HEK293 (cell line): ENCODE measurements at regions not wholly inside any gene's neighbourhood (a gene's known extent, or its start where the extent isn't known, plus 50 kb on each side); places are given as distances from the start of the nearest gene placed in this dataset.

Source experiments
- CTCF ChIA-PET: fragments of 350-600 bp; formaldehyde crosslinking; extraction: SDS; loops from one replicate; lab custom pipeline; 2021; ENCODE audit warnings: antibody characterized with exemption; lab: Yijun Ruan, JAX
- POLR2A ChIA-PET: fragments of 300-600 bp; formaldehyde crosslinking; extraction: SDS; loops from one replicate; lab custom pipeline; 2020; ENCODE audit warnings: antibody characterized with exemption, inconsistent platforms; lab: Yijun Ruan, JAX
- H3K27ac ChIP-seq: fragments of 200-500 bp; sonication (Bioruptor generic); 2 replicates; pipeline ENCODE4 v1.5.1; 2014; ENCODE audit warnings: low read depth, low read length, control low read depth, inconsistent platforms; ENCODE audit errors: extremely low read depth
- H3K36me3 ChIP-seq, 2 experiments: fragments of 200-500 bp in 1 of 2; sonication (Bioruptor generic) in 1 of 2; 1 replicate in 1 of 2; 2 replicates in 1 of 2; pipeline ENCODE4 v1.5.1; 2014 to 2017; ENCODE audit warnings: inconsistent platforms in 2 of 2, low read length in 2 of 2; ENCODE audit not compliant: control insufficient read depth in 2 of 2, insufficient read depth in 1 of 2
- H3K4me1 ChIP-seq: fragments of 200-500 bp; sonication (Bioruptor generic); 2 replicates; pipeline ENCODE4 v1.5.1; 2014; ENCODE audit warnings: mild to moderate bottlenecking, low read length, inconsistent platforms; ENCODE audit not compliant: control insufficient read depth, insufficient read depth
- H3K4me3 ChIP-seq: 2 replicates; pipeline ENCODE4 v1.5.1; 2011; ENCODE audit warnings: low read depth, mild to moderate bottlenecking, control low read depth, low read length, moderate library complexity
- H3K9me3 ChIP-seq: fragments of 200-500 bp; sonication (Bioruptor generic); 2 replicates; pipeline ENCODE4 v1.5.1; 2014; ENCODE audit warnings: low read depth, low read length, inconsistent platforms; ENCODE audit not compliant: control insufficient read depth, insufficient read depth
- EGR2 ChIP-seq: fragments of 450-650 bp; formaldehyde crosslinking; IDR thresholded peaks from 2 replicates; pipeline ENCODE4 v1.5.1; 2016; ENCODE audit warnings: low read depth, missing biosample characterization, missing genetic modification characterization
- GLIS2 ChIP-seq: fragments of 450-650 bp; formaldehyde crosslinking; IDR thresholded peaks from 2 replicates; pipeline ENCODE4 v1.5.1; 2016; ENCODE audit warnings: missing biosample characterization, missing genetic modification characterization
- PRDM4 ChIP-seq: fragments of 450-650 bp; formaldehyde crosslinking; IDR thresholded peaks from 2 replicates; pipeline ENCODE4 v1.5.1; 2017; ENCODE audit warnings: missing biosample characterization, missing genetic modification characterization
- RBAK ChIP-seq: fragments of 450-650 bp; formaldehyde crosslinking; IDR thresholded peaks from 2 replicates; pipeline ENCODE4 v1.5.1; 2016; ENCODE audit warnings: missing biosample characterization, missing genetic modification characterization
- SALL2 ChIP-seq: fragments of 450-650 bp; formaldehyde crosslinking; IDR thresholded peaks from 2 replicates; pipeline ENCODE4 v1.5.0; 2017; ENCODE audit warnings: missing biosample characterization, mild to moderate bottlenecking, missing genetic modification characterization, borderline replicate concordance
- SP7 ChIP-seq: fragments of 450-650 bp; formaldehyde crosslinking; IDR thresholded peaks from 2 replicates; pipeline ENCODE4 v1.5.1; 2016; ENCODE audit warnings: missing biosample characterization, missing genetic modification characterization
- ZBTB49 ChIP-seq: fragments of 450-650 bp; formaldehyde crosslinking; IDR thresholded peaks from 2 replicates; pipeline ENCODE4 v1.5.1; 2016; ENCODE audit warnings: missing biosample characterization, missing genetic modification characterization, low read depth
- ZFHX2 ChIP-seq: fragments of 450-650 bp; formaldehyde crosslinking; conservative IDR thresholded peaks from 2 replicates; pipeline ENCODE4 v1.5.1; 2016; ENCODE audit warnings: missing biosample characterization, missing genetic modification characterization
- ZNF112 ChIP-seq: fragments of 450-650 bp; formaldehyde crosslinking; IDR thresholded peaks from 2 replicates; pipeline ENCODE4 v1.5.0; 2017; ENCODE audit warnings: missing biosample characterization, missing genetic modification characterization
- ZNF121 ChIP-seq: fragments of 450-650 bp; formaldehyde crosslinking; IDR thresholded peaks from 2 replicates; pipeline ENCODE4 v1.5.1; 2016; ENCODE audit warnings: missing biosample characterization, missing genetic modification characterization
- ZNF202 ChIP-seq: fragments of 450-650 bp; formaldehyde crosslinking; IDR thresholded peaks from 2 replicates; pipeline ENCODE4 v1.5.1; 2016; ENCODE audit warnings: missing biosample characterization, missing genetic modification characterization, borderline replicate concordance
- ZNF23 ChIP-seq: fragments of 450-650 bp; formaldehyde crosslinking; IDR thresholded peaks from 2 replicates; pipeline ENCODE4 v1.5.1; 2016; ENCODE audit warnings: missing biosample characterization, missing genetic modification characterization, borderline replicate concordance
- ZNF416 ChIP-seq: fragments of 450-650 bp; formaldehyde crosslinking; IDR thresholded peaks from 2 replicates; pipeline ENCODE4 v1.5.1; 2016; ENCODE audit warnings: missing biosample characterization, missing genetic modification characterization
- ZNF660 ChIP-seq: fragments of 450-650 bp; IDR thresholded peaks from 2 replicates; pipeline ENCODE4 v1.5.1; 2018; ENCODE audit warnings: missing biosample characterization, mild to moderate bottlenecking, missing genetic modification characterization
- ZNF677 ChIP-seq: fragments of 450-650 bp; IDR thresholded peaks from 2 replicates; pipeline ENCODE4 v1.5.0; 2018; ENCODE audit warnings: missing biosample characterization, mild to moderate bottlenecking, missing genetic modification characterization, moderate library complexity
- ZSCAN30 ChIP-seq: fragments of 450-650 bp; IDR thresholded peaks from 2 replicates; pipeline ENCODE4 v1.5.1; 2018; ENCODE audit warnings: missing biosample characterization, mild to moderate bottlenecking, missing genetic modification characterization, moderate library complexity
- TF ChIP-seq, protein P1 (sequence below): fragments of 450-650 bp; formaldehyde crosslinking; IDR thresholded peaks from 2 replicates; pipeline ENCODE4 v1.5.1; 2016; ENCODE audit warnings: missing biosample characterization, missing genetic modification characterization

GRCh38 chr5:2282034-2282690, 399.4 kb upstream of the IRX4 start:
- Histone ChIP-seq H3K4me1 (no peaks in the 10 kb centered on the region), H3K27ac (no peak overlapping the region), H3K9me3 (no peaks in the 10 kb centered on the region), H3K4me3 (no peak overlapping the region), H3K36me3 (no peaks in the 10 kb centered on the region)
- TF ChIP-seq ZNF121 (tag by site-specific recombination) (no peak), ZNF416 (tag by site-specific recombination) (no peak), EGR2 (tag by site-specific recombination) (no peak), SALL2 (no peak), ZNF202 (tag by site-specific recombination) (no peak), ZBTB49 (no peak), RBAK (tag by site-specific recombination) (no peak), SP7 (tag by site-specific recombination) (no peak), GLIS2 (tag by site-specific recombination) (no peak), ZNF677 (no peak), PRDM4 (tag by site-specific recombination) (no peak)
- ChIA-PET POLR2A (no interaction called here), CTCF (no interaction called here)

DNA sequence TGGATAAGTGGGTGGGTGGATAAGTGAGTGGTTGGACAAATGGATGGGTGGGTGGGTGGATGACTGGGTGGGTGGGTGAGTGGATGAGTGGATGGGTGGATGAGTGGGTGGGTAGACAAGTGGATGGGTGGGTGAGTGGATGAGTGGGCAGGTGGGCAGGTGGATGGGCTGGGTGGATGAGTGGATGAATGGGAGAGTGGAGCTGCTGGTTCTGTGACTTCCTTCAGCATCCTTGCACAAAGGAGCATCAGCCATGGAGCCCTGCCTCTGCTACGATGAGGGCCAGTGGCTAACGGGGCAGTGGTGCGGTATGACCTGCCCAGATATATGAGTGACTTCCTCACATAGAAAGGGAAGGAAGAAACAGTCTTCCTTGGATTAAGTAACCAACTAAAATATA, 398.7 kb upstream of the IRX4 start:
- CTCF ChIA-PET = no interaction called here
- no peak for TF ChIP-seq ZNF660 (tag by site-specific recombination)
- TF ChIP-seq EGR2 (tag by site-specific recombination) = 0 out of 2 replicates have a peak, but pooled peaks have one; percentile 5
- POLR2A ChIA-PET = no interaction called here
- no peaks in the 10 kb centered on the region for H3K4me1 ChIP-seq
- no peak overlapping the region for H3K4me3 ChIP-seq
- H3K27ac ChIP-seq = no peak overlapping the region
- no peaks in the 10 kb centered on the region for H3K36me3 ChIP-seq
- H3K9me3 ChIP-seq = no peaks in the 10 kb centered on the region

GRCh38 chr5:2280318-2280717, 397.6 kb upstream of the IRX4 start:
- H3K4me1 ChIP-seq = no peaks in the 10 kb centered on the region
- no peak overlapping the region for H3K4me3 ChIP-seq
- no peaks in the 10 kb centered on the region for H3K36me3 ChIP-seq
- H3K9me3 ChIP-seq = no peaks in the 10 kb centered on the region
- ChIA-PET CTCF (no interaction called here), POLR2A (no interaction called here)
- TF ChIP-seq ZSCAN30 (tag by site-specific recombination) (no peak), ZNF23 (tag by site-specific recombination) (no peak), ZFHX2 (tag by site-specific recombination) (peak; percentile 72), EGR2 (tag by site-specific recombination) (peak; percentile 91), ZNF202 (tag by site-specific recombination) (no peak), ZNF112 (tag by site-specific recombination) (no peak)
- TF ChIP-seq, protein P1, sequence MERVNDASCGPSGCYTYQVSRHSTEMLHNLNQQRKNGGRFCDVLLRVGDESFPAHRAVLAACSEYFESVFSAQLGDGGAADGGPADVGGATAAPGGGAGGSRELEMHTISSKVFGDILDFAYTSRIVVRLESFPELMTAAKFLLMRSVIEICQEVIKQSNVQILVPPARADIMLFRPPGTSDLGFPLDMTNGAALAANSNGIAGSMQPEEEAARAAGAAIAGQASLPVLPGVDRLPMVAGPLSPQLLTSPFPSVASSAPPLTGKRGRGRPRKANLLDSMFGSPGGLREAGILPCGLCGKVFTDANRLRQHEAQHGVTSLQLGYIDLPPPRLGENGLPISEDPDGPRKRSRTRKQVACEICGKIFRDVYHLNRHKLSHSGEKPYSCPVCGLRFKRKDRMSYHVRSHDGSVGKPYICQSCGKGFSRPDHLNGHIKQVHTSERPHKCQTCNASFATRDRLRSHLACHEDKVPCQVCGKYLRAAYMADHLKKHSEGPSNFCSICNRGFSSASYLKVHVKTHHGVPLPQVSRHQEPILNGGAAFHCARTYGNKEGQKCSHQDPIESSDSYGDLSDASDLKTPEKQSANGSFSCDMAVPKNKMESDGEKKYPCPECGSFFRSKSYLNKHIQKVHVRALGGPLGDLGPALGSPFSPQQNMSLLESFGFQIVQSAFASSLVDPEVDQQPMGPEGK (tag by site-specific recombination) = no peak
- no peak overlapping the region for H3K27ac ChIP-seq
